SK-N-SH (cell line): ENCODE measurements at regions not wholly inside any gene's neighbourhood (a gene's known extent, or its start where the extent isn't known, plus 50 kb on each side); places are given as distances from the start of the nearest gene placed in this dataset.
"Not testable (repeated sequence)": the region's sequence is repeated elsewhere in the genome, so short reads cannot be mapped to it uniquely, and the experiment has no call there.

Experiments
- CTCF ChIA-PET: fragments of 300-600, 350-600 bp; formaldehyde crosslinking; extraction: SDS; loops from one replicate; lab custom pipeline; 2021; lab: Yijun Ruan, JAX
- POLR2A ChIA-PET: fragments of 350-600 bp; sonication (Branson Sonifier 250); formaldehyde crosslinking; extraction: SDS; loops from one replicate; lab custom pipeline; 2020; ENCODE audit warnings: antibody characterized with exemption, inconsistent platforms; lab: Yijun Ruan, JAX
- DNase-seq: peaks from one replicate; pipeline ENCODE4 v3.0.0; 2012
- H2AFZ ChIP-seq: fragments of 200-600 bp; sonication (generic); 2 replicates; pipeline ENCODE4 v1.8.1; 2016; ENCODE audit warnings: antibody characterized with exemption, mild to moderate bottlenecking, low read depth
- H3F3A ChIP-seq: fragments of 200-600 bp; sonication (generic); replicated peaks from 2 replicates; pipeline ENCODE3; 2016; ENCODE audit warnings: antibody characterized with exemption, mild to moderate bottlenecking; ENCODE audit not compliant: insufficient read depth
- H3K27ac ChIP-seq, 2 experiments: fragments of 200-500 bp in 1 of 2; fragments of 200-600 bp in 1 of 2; sonication (Bioruptor generic) in 1 of 2; sonication (generic), shearing (Covaris generic) in 1 of 2; 2 replicates each; pipeline versions ENCODE4 v1.5.1 to v1.6.1; 2014 to 2016; ENCODE audit warnings: low read depth in 2 of 2, inconsistent platforms in 1 of 2, low read length in 1 of 2, mild to moderate bottlenecking in 1 of 2, mixed read lengths in 1 of 2
- H3K27me3 ChIP-seq: fragments of 200-600 bp; sonication (generic), shearing (Covaris generic); 2 replicates; pipeline ENCODE4 v1.6.1; 2016; ENCODE audit warnings: mixed run types; ENCODE audit not compliant: insufficient read depth
- H3K36me3 ChIP-seq, 2 experiments: fragments of 200-500 bp in 1 of 2; fragments of 200-600 bp in 1 of 2; sonication (Bioruptor generic) in 1 of 2; sonication (generic) in 1 of 2; replicated peaks in 1 of 2; 2 replicates each; pipeline versions ENCODE3 to v1.5.1; 2014 to 2016; ENCODE audit warnings: low read length in 1 of 2, mild to moderate bottlenecking in 1 of 2; ENCODE audit not compliant: insufficient read depth in 2 of 2, control insufficient read depth in 1 of 2
- H3K4me1 ChIP-seq, 2 experiments: fragments of 200-500 bp in 1 of 2; fragments of 200-600 bp in 1 of 2; sonication (Bioruptor generic) in 1 of 2; sonication (generic), shearing (Covaris generic) in 1 of 2; 2 replicates each; pipeline versions ENCODE4 v1.5.1 to v1.6.1; 2014 to 2016; ENCODE audit warnings: low read depth in 1 of 2, low read length in 1 of 2, mixed run types in 1 of 2; ENCODE audit not compliant: insufficient read depth in 2 of 2, control insufficient read depth in 1 of 2
- H3K4me2 ChIP-seq: fragments of 200-600 bp; sonication (generic), shearing (Covaris generic); 2 replicates; pipeline ENCODE4 v1.6.1; 2017; ENCODE audit warnings: mixed run types
- H3K4me3 ChIP-seq, 2 experiments: fragments of 200-500 bp in 1 of 2; fragments of 200-600 bp in 1 of 2; sonication (Bioruptor generic) in 1 of 2; sonication (generic), shearing (Covaris generic) in 1 of 2; 2 replicates each; pipeline versions ENCODE4 v1.5.1 to v1.8.1; 2014 to 2016; ENCODE audit warnings: low read depth in 2 of 2, inconsistent platforms in 1 of 2, low read length in 1 of 2, mild to moderate bottlenecking in 1 of 2, mixed read lengths in 1 of 2, moderate library complexity in 1 of 2
- H3K79me2 ChIP-seq: fragments of 200-600 bp; sonication (generic); 2 replicates; pipeline ENCODE4 v1.8.1; 2017; ENCODE audit warnings: mild to moderate bottlenecking; ENCODE audit not compliant: insufficient read depth
- H3K9ac ChIP-seq: fragments of 200-600 bp; sonication (generic); 2 replicates; pipeline ENCODE4 v1.6.1; 2017; ENCODE audit warnings: mixed run types
- H3K9me2 ChIP-seq: fragments of 200-600 bp; sonication (generic); 2 replicates; pipeline ENCODE4 v1.6.1; 2017; ENCODE audit warnings: mixed run types
- H3K9me3 ChIP-seq: fragments of 200-600 bp; sonication (generic); 2 replicates; pipeline ENCODE4 v1.6.1; 2017; ENCODE audit warnings: mixed run types, mild to moderate bottlenecking, moderate library complexity
- H4K20me1 ChIP-seq: fragments of 200-600 bp; sonication (generic); 2 replicates; pipeline ENCODE4 v1.6.1; 2017; ENCODE audit warnings: mild to moderate bottlenecking, mixed run types; ENCODE audit not compliant: insufficient read depth
- ELF1 ChIP-seq: IDR thresholded peaks from 2 replicates; pipeline ENCODE4 v1.4.0; 2012
- EZH2phosphoT487 ChIP-seq: fragments of 200-600 bp; sonication (generic); IDR thresholded peaks from 2 replicates; pipeline ENCODE4 v1.6.1; 2017; ENCODE audit warnings: low read depth, mixed run types, mild to moderate bottlenecking, antibody characterized with exemption, moderate library complexity, borderline replicate concordance
- FOSL2 ChIP-seq: IDR thresholded peaks from 2 replicates; pipeline ENCODE4 v1.4.0; 2012; ENCODE audit warnings: low read depth, mild to moderate bottlenecking, moderate library complexity, borderline replicate concordance
- GABPA ChIP-seq: IDR thresholded peaks from 2 replicates; pipeline ENCODE4 v1.4.0; 2012; ENCODE audit warnings: low read depth, mild to moderate bottlenecking
- JUND ChIP-seq: IDR thresholded peaks from 2 replicates; pipeline ENCODE4 v1.4.0; 2012
- PBX3 ChIP-seq: IDR thresholded peaks from 2 replicates; pipeline ENCODE4; 2012
- RAD21 ChIP-seq: IDR thresholded peaks from 2 replicates; pipeline ENCODE4 v1.6.1; 2012; ENCODE audit warnings: mild to moderate bottlenecking, low read length
- RCOR1 ChIP-seq: fragments of 150-350 bp; IDR thresholded peaks from 2 replicates; pipeline ENCODE4 v1.6.1; 2017; ENCODE audit warnings: antibody characterized with exemption, low read length
- WGBS: methylation state at CpG from one replicate; pipeline ENCODE4 v1.1.6; 2017; ENCODE audit warnings: low lambda C conversion rate; 5-methylcytosine and 5-hydroxymethylcytosine counted together
- TF ChIP-seq, protein P1 (sequence below): fragments of 150-350 bp; IDR thresholded peaks from 2 replicates; pipeline ENCODE4 v1.6.1; 2017; ENCODE audit warnings: antibody characterized with exemption, low read length, low read depth, borderline replicate concordance

GRCh38 chr4:33975995-33976394, 2268.3 kb downstream of the ARAP2 start:
- no peak for TF ChIP-seq ELF1
- no peak for TF ChIP-seq PBX3
- Histone ChIP-seq H3K79me2 (no peaks in the 10 kb centered on the region), H3K27me3 (no peaks in the 10 kb centered on the region), H3F3A (no peaks in the 10 kb centered on the region), H4K20me1 (no peaks in the 10 kb centered on the region), H3K9ac (no peak overlapping the region), H3K4me3 (no peak overlapping the region), H3K27ac (no peak overlapping the region), H3K36me3 (no peaks in the 10 kb centered on the region), H3K9me2 (no peaks in the 10 kb centered on the region), H3K9me3 (no peaks in the 10 kb centered on the region), H3K4me2 (no peak overlapping the region), H3K4me1 (no peaks in the 10 kb centered on the region), H2AFZ (no peak overlapping the region)
- DNase-seq: no peak
- POLR2A ChIA-PET: no interaction called here
- CTCF ChIA-PET: no interaction called here

- H3K27ac ChIP-seq, POLR2A ChIA-PET, H3K4me2 ChIP-seq, CTCF ChIA-PET, H3K9me3 ChIP-seq, H3K4me1 ChIP-seq, H2AFZ ChIP-seq, H3K9me2 ChIP-seq, DNase-seq, H3K27me3 ChIP-seq, H4K20me1 ChIP-seq, H3K36me3 ChIP-seq, H3F3A ChIP-seq, H3K9ac ChIP-seq, H3K4me3 ChIP-seq, H3K79me2 ChIP-seq: not testable (repeated sequence)
- WGBS: 40% methylated on average over 4 of the region's 4 CpGs
These were observed 2264.5 kb downstream of the ARAP2 start for GRCh38 chr4:33979781-33980180.

GRCh38 chr4:33980361-33980760, 2264.0 kb downstream of the ARAP2 start:
- TF ChIP-seq EZH2phosphoT487: no peak
- TF ChIP-seq GABPA: no peak
- TF ChIP-seq RAD21: no peak
- TF ChIP-seq RCOR1: no peak
- no peak for TF ChIP-seq JUND
- TF ChIP-seq FOSL2: no peak
- TF ChIP-seq, protein P1, sequence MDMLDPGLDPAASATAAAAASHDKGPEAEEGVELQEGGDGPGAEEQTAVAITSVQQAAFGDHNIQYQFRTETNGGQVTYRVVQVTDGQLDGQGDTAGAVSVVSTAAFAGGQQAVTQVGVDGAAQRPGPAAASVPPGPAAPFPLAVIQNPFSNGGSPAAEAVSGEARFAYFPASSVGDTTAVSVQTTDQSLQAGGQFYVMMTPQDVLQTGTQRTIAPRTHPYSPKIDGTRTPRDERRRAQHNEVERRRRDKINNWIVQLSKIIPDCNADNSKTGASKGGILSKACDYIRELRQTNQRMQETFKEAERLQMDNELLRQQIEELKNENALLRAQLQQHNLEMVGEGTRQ: no peak
- CTCF ChIA-PET: no interaction called here

More at GRCh38 chr4:33980361-33980760, 2264.0 kb downstream of the ARAP2 start:
- no peak for DNase-seq
- Histone ChIP-seq H3K9ac (no peak overlapping the region), H3K4me3 (no peak overlapping the region), H3K79me2 (no peaks in the 10 kb centered on the region), H3K9me2 (no peaks in the 10 kb centered on the region), H3K27ac (no peak overlapping the region), H3K9me3 (no peaks in the 10 kb centered on the region), H3K27me3 (no peaks in the 10 kb centered on the region), H3K36me3 (no peaks in the 10 kb centered on the region), H3F3A (no peaks in the 10 kb centered on the region), H3K4me1 (no peaks in the 10 kb centered on the region), H3K4me2 (no peak overlapping the region), H4K20me1 (no peaks in the 10 kb centered on the region), H2AFZ (no peak overlapping the region)
- POLR2A ChIA-PET: no interaction called here
- WGBS: 51% methylated on average over 2 of the region's 2 CpGs
